ENCODE measurements at regions not wholly inside any gene's neighbourhood (a gene's known extent, or its start where the extent isn't known, plus 50 kb on each side); places are given as distances from the start of the nearest gene placed in this dataset.

DNA sequence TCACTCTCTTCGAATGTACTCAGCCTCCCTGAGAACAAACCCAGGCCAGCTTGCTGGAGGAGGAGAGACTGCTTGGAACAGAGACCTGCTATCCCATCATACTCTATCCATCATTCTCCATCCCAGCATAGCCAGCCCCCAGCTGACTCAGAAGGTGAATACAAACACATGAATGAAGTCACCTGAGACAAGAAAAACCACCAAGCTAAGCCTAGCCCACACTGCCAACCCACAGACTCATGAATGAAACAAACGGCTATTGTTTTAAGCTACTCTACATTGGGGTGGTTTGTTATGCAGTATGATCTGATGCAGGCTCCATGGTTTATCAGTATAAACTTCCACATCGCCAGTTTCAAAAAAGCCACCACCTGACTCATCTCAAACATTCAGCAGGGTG is 395.6 kb downstream of the SETD4 start (continued):
- TF ChIP-seq PATZ1 (CRISPR knock-in tag; IDR thresholded peaks at IDR 0.05; ENCODE audit: borderline replicate concordance) (no peak), ISL1 (CRISPR knock-in tag; IDR thresholded peaks at IDR 0.05) (no peak), PPARA (CRISPR knock-in tag; IDR thresholded peaks at IDR 0.05; ENCODE audit: borderline replicate concordance) (no peak), SNAI2 (CRISPR knock-in tag; IDR thresholded peaks at IDR 0.05) (no peak)

DNA sequence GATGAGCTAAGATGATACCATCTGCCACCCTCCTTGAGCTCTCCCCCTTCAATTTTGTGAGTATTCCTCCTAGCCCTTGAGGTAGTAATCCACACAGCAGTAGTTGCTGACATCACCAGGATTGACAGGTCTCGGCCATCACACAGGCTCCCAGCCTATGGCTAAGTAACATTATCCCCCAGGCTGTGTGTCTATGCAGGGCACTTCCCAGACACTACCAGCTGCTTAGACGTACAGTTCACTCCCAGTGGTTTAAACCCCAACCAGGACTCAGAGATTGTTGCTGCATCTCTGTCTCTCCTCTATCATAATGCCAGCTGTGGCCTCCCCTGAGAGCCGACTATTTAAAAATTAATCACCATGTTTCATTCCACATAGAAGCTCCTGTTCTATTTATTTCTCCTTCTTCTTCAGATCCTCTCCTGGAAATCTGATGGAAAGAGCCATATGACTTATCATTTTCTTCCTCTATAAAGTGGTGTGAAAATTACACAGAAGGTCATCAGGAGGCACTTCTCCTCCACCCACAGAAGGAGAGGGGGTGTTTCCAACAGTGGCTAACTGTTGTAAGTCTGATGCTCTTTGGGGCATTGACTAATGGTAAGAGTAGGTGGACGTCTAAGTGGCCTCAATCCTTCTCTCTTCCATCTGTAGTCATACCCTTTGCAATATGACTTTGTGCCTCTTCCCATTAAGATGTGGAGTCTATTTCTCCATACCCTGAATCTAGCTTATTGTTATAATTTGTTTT is 396.3 kb downstream of the SETD4 start:
- TF ChIP-seq, protein P1, sequence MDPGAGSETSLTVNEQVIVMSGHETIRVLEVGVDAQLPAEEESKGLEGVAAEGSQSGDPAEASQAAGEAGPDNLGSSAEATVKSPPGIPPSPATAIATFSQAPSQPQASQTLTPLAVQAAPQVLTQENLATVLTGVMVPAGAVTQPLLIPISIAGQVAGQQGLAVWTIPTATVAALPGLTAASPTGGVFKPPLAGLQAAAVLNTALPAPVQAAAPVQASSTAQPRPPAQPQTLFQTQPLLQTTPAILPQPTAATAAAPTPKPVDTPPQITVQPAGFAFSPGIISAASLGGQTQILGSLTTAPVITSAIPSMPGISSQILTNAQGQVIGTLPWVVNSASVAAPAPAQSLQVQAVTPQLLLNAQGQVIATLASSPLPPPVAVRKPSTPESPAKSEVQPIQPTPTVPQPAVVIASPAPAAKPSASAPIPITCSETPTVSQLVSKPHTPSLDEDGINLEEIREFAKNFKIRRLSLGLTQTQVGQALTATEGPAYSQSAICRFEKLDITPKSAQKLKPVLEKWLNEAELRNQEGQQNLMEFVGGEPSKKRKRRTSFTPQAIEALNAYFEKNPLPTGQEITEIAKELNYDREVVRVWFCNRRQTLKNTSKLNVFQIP (CRISPR knock-in tag; IDR thresholded peaks at IDR 0.05; ENCODE audit: borderline replicate concordance, low read depth), result no peak
- TF ChIP-seq ZC3H10 (CRISPR knock-in tag; IDR thresholded peaks at IDR 0.05) (no peak), RARB (CRISPR knock-in tag; IDR thresholded peaks at IDR 0.05) (no peak), ISL1 (CRISPR knock-in tag; IDR thresholded peaks at IDR 0.05) (no peak), GLIS3 (CRISPR knock-in tag; IDR thresholded peaks at IDR 0.05) (no peak), ARNTL (CRISPR knock-in tag; IDR thresholded peaks at IDR 0.05; ENCODE audit: borderline replicate concordance, low read depth) (no peak), ZNF8 (CRISPR knock-in tag; IDR thresholded peaks at IDR 0.05) (no peak), CSRNP3 (CRISPR knock-in tag; IDR thresholded peaks at IDR 0.05) (no peak), OSR1 (CRISPR knock-in tag; IDR thresholded peaks at IDR 0.05) (no peak), CSDC2 (CRISPR knock-in tag; IDR thresholded peaks at IDR 0.05) (no peak), ZNF565 (CRISPR knock-in tag; conservative IDR thresholded peaks at IDR 0.05; ENCODE audit: low read depth) (no peak)
- TF ChIP-seq, protein P2, sequence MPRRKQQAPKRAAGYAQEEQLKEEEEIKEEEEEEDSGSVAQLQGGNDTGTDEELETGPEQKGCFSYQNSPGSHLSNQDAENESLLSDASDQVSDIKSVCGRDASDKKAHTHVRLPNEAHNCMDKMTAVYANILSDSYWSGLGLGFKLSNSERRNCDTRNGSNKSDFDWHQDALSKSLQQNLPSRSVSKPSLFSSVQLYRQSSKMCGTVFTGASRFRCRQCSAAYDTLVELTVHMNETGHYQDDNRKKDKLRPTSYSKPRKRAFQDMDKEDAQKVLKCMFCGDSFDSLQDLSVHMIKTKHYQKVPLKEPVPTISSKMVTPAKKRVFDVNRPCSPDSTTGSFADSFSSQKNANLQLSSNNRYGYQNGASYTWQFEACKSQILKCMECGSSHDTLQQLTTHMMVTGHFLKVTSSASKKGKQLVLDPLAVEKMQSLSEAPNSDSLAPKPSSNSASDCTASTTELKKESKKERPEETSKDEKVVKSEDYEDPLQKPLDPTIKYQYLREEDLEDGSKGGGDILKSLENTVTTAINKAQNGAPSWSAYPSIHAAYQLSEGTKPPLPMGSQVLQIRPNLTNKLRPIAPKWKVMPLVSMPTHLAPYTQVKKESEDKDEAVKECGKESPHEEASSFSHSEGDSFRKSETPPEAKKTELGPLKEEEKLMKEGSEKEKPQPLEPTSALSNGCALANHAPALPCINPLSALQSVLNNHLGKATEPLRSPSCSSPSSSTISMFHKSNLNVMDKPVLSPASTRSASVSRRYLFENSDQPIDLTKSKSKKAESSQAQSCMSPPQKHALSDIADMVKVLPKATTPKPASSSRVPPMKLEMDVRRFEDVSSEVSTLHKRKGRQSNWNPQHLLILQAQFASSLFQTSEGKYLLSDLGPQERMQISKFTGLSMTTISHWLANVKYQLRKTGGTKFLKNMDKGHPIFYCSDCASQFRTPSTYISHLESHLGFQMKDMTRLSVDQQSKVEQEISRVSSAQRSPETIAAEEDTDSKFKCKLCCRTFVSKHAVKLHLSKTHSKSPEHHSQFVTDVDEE (CRISPR knock-in tag; IDR thresholded peaks at IDR 0.05), result no peak
- no peak for ATAC-seq

- no peak for TF ChIP-seq TCF4 (CRISPR knock-in tag; IDR thresholded peaks at IDR 0.05; ENCODE audit: borderline replicate concordance)
- TF ChIP-seq ZC3H10 (CRISPR knock-in tag; IDR thresholded peaks at IDR 0.05), result no peak
- no peak for TF ChIP-seq ZFP3 (CRISPR knock-in tag; IDR thresholded peaks at IDR 0.05)
Measured at GRCh38 chr21:35658242-35658641, 402.1 kb downstream of the SETD4 start.

GRCh38 chr21:35652872-35653271 is 407.5 kb downstream of the SETD4 start:
- ATAC-seq, result no peak
- TF ChIP-seq ZFP30 (CRISPR knock-in tag; IDR thresholded peaks at IDR 0.05), result no peak
- TF ChIP-seq TCF4 (CRISPR knock-in tag; IDR thresholded peaks at IDR 0.05; ENCODE audit: borderline replicate concordance), result no peak
- no peak for TF ChIP-seq OSR1 (CRISPR knock-in tag; IDR thresholded peaks at IDR 0.05)
- TF ChIP-seq SNAI2 (CRISPR knock-in tag; IDR thresholded peaks at IDR 0.05), result no peak
- no peak for TF ChIP-seq BACH2 (CRISPR knock-in tag; IDR thresholded peaks at IDR 0.05; ENCODE audit: borderline replicate concordance)
- TF ChIP-seq PATZ1 (CRISPR knock-in tag; IDR thresholded peaks at IDR 0.05; ENCODE audit: borderline replicate concordance), result no peak
- TF ChIP-seq ZNF8 (CRISPR knock-in tag; IDR thresholded peaks at IDR 0.05), result no peak
- TF ChIP-seq, protein P1 (CRISPR knock-in tag; IDR thresholded peaks at IDR 0.05; ENCODE audit: borderline replicate concordance, low read depth), result no peak
- TF ChIP-seq CSRNP3 (CRISPR knock-in tag; IDR thresholded peaks at IDR 0.05), result no peak
- no peak for TF ChIP-seq CSDC2 (CRISPR knock-in tag; IDR thresholded peaks at IDR 0.05)
- TF ChIP-seq RARB (CRISPR knock-in tag; IDR thresholded peaks at IDR 0.05), result no peak
- TF ChIP-seq TOX (CRISPR knock-in tag; IDR thresholded peaks at IDR 0.05; ENCODE audit: borderline replicate concordance), result no peak
- TF ChIP-seq ESRRG (CRISPR knock-in tag; IDR thresholded peaks at IDR 0.05), result no peak
- no peak for TF ChIP-seq ISL1 (CRISPR knock-in tag; IDR thresholded peaks at IDR 0.05)
- no peak for TF ChIP-seq ZNF565 (CRISPR knock-in tag; conservative IDR thresholded peaks at IDR 0.05; ENCODE audit: low read depth)

More at GRCh38 chr21:35658242-35658641, 402.1 kb downstream of the SETD4 start:
- peak; percentile 75 for ATAC-seq

Measured in SK-N-SH treated with all-trans-retinoic acid at 6 μM for 48 hours (cell line).